GM12872 (cell line): ENCODE measurements at regions not wholly inside any gene's neighbourhood (a gene's known extent, or its start where the extent isn't known, plus 50 kb on each side); places are given as distances from the start of the nearest gene placed in this dataset.

ENCODE experiments used
- TF ChIP-seq, protein P1 (sequence below): IDR thresholded peaks from 3 replicates; pipeline ENCODE4 v1.5.1; 2011; ENCODE audit warnings: low read depth, mild to moderate bottlenecking, low read length, moderate library complexity; ENCODE audit not compliant: insufficient read depth

DNA sequence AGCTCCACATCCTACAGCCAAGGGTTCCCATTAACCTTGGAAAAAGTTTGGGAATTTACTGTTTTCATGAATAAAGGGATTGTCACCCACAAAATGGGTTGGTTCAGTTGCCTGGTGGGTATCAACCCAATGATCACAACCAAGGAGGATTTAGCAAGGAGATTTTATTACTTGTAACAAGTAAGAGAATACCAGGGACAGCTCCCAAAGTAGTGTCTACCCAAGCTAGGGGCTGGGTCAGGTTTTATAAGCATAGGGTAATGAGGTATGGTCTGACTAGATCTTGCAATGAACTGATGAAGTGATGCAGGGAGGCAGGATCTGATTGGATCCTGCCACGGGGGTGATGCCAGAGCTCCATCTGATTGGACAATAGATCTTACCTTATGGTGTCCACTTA, 681.8 kb downstream of the SLC4A3 start:
- TF ChIP-seq, protein P1, sequence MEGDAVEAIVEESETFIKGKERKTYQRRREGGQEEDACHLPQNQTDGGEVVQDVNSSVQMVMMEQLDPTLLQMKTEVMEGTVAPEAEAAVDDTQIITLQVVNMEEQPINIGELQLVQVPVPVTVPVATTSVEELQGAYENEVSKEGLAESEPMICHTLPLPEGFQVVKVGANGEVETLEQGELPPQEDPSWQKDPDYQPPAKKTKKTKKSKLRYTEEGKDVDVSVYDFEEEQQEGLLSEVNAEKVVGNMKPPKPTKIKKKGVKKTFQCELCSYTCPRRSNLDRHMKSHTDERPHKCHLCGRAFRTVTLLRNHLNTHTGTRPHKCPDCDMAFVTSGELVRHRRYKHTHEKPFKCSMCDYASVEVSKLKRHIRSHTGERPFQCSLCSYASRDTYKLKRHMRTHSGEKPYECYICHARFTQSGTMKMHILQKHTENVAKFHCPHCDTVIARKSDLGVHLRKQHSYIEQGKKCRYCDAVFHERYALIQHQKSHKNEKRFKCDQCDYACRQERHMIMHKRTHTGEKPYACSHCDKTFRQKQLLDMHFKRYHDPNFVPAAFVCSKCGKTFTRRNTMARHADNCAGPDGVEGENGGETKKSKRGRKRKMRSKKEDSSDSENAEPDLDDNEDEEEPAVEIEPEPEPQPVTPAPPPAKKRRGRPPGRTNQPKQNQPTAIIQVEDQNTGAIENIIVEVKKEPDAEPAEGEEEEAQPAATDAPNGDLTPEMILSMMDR = no peak

GRCh38 chr2:220310451-220310861, 683.0 kb downstream of the SLC4A3 start:
- TF ChIP-seq, protein P1 = no peak

GRCh38 chr2:220315098-220315823, 687.8 kb downstream of the SLC4A3 start:
- TF ChIP-seq, protein P1 = no peak

- TF ChIP-seq, protein P1 = no peak
These were observed 690.6 kb downstream of the SLC4A3 start for GRCh38 chr2:220318037-220318436.

GRCh38 chr2:220318508-220318907, 691.1 kb downstream of the SLC4A3 start:
- TF ChIP-seq, protein P1 = no peak

GRCh38 chr2:220320326-220320725, 692.9 kb downstream of the SLC4A3 start:
- TF ChIP-seq, protein P1 = no peak

DNA sequence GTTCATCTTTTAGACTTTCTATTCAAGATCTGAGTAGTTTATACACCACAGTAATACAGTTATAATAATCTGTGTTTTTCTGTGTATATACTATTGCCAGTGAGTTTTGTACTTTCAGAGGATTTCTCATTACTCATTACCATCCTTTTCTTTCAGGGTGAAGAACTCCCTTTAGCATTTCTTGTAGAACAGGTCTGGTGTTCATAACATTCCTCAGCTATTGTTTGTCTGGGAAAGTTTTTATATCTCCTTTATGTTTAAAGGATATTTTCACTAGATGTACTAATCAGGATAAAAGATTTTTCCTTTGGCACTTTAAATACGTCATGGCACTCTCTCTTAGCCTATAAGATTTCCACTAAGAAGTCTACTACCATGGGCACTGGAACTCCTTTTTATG, 705.5 kb downstream of the SLC4A3 start:
- TF ChIP-seq, protein P1 = no peak

DNA sequence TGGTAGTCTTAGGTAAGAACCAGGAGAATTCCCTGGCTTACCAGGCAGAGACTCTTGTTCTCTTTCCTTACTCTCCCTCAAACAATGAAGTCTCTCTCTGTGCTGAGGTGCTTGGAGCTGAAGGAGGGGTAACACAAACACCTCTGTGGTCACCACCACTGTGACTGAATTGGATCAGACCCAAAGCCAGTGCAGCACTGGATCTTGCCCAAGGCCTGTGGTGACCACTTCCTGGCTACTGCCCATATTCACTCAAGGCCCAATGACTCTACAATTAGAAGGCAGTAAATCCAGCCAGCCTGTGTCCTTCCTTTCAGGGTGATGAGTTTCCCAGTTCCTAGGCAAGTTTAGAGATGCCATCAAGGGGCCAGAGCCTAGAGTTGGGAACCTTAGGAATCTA, 706.8 kb downstream of the SLC4A3 start:
- TF ChIP-seq, protein P1 = no peak
